ENCODE measurements at regions not wholly inside any gene's neighbourhood (a gene's known extent, or its start where the extent isn't known, plus 50 kb on each side); places are given as distances from the start of the nearest gene placed in this dataset.

- intact Hi-C loops (cut with DNase I) = no loop called here
- Histone ChIP-seq H3K27me3 (no peaks in the 10 kb centered on the region), H3K36me3 (no peaks in the 10 kb centered on the region), H3K27ac (no peak overlapping the region), H3K9me3 (peaks cover 0 to 3% (median 0%) of the 10 kb centered on the region in 4 donors), H3K4me3 (no peak overlapping the region), H3K4me1 (no peaks in the 10 kb centered on the region)
- ATAC-seq = no peak
- WGBS (ENCODE audit: insufficient coverage, low coverage, low lambda C conversion rate, missing lambda C conversion rate) = 59% methylated on average over 3 of the region's 3 CpGs
- no peak for DNase-seq
- TF ChIP-seq POLR2A (IDR thresholded peaks at IDR 0.05) (no peak), CTCF (IDR thresholded peaks at IDR 0.05) (no peak)
These were observed 284.0 kb upstream of the ZFP42 start for GRCh38 chr4:187711586-187711985.

GRCh38 chr4:187714957-187715356, 280.6 kb upstream of the ZFP42 start:
- TF ChIP-seq CTCF (IDR thresholded peaks at IDR 0.05) = no peak
- no peak for TF ChIP-seq POLR2A (IDR thresholded peaks at IDR 0.05)
- no peaks in the 10 kb centered on the region for H3K4me1 ChIP-seq
- H3K27me3 ChIP-seq = no peaks in the 10 kb centered on the region
- H3K4me3 ChIP-seq = no peak overlapping the region
- no peaks in the 10 kb centered on the region for H3K36me3 ChIP-seq
- intact Hi-C loops (cut with DNase I) = no loop called here
- DNase-seq = no peak
- 70% methylated on average over 5 of the region's 5 CpGs for WGBS (ENCODE audit: insufficient coverage, low coverage, low lambda C conversion rate, missing lambda C conversion rate)
- H3K9me3 ChIP-seq = no peaks in the 10 kb centered on the region
- no peak overlapping the region for H3K27ac ChIP-seq
- ATAC-seq = no peak

- intact Hi-C loops (cut with DNase I) = no loop called here
- no peak overlapping the region for H3K4me3 ChIP-seq
- no peak for TF ChIP-seq CTCF (IDR thresholded peaks at IDR 0.05)
- H3K9me3 ChIP-seq = no peaks in the 10 kb centered on the region
- DNase-seq = no peak
- H3K36me3 ChIP-seq = no peaks in the 10 kb centered on the region
- no peak for ATAC-seq
- H3K4me1 ChIP-seq = no peaks in the 10 kb centered on the region
- no peaks in the 10 kb centered on the region for H3K27me3 ChIP-seq
- H3K27ac ChIP-seq = no peak overlapping the region
These were observed 280.1 kb upstream of the ZFP42 start for GRCh38 chr4:187715466-187715865.

- ATAC-seq = no peak
- 32% methylated on average over 5 of the region's 5 CpGs for WGBS (ENCODE audit: insufficient coverage, low coverage, low lambda C conversion rate, missing lambda C conversion rate)
- H3K27me3 ChIP-seq = no peaks in the 10 kb centered on the region
These were observed 271.1 kb upstream of the ZFP42 start for GRCh38 chr4:187724456-187724855.

More at GRCh38 chr4:187724456-187724855, 271.1 kb upstream of the ZFP42 start:
- intact Hi-C loops (cut with DNase I) = no loop called here
- Histone ChIP-seq H3K4me1 (no peaks in the 10 kb centered on the region), H3K9me3 (no peaks in the 10 kb centered on the region), H3K27ac (no peak overlapping the region), H3K4me3 (no peak overlapping the region), H3K36me3 (no peaks in the 10 kb centered on the region)
- DNase-seq = no peak
- TF ChIP-seq CTCF (IDR thresholded peaks at IDR 0.05) (no peak), POLR2A (IDR thresholded peaks at IDR 0.05) (no peak)
